ENCODE measurements at regions not wholly inside any gene's neighbourhood (a gene's known extent, or its start where the extent isn't known, plus 50 kb on each side); places are given as distances from the start of the nearest gene placed in this dataset.

DNA sequence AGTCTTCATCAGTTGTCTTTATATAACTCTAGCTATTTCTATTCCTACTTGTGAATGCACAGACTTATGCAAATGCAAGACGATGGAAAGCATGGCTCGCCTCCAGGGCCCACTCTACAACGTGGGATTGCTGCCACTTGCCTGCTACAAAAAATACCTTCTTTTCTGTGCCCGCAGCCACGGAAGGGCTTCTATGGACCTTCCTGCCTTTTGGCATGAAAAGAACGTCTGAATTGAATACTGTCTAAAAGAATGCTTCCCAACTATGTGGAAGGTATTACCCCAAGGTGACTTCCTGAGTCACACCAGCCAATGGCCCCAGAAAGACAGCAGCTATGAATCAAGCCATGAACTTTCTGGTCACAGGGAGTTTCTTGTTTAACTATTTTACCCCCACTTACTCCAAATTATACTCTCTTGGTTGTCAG is 261.2 kb downstream of the HIVEP2 start:
- no peak for DNase-seq

DNA sequence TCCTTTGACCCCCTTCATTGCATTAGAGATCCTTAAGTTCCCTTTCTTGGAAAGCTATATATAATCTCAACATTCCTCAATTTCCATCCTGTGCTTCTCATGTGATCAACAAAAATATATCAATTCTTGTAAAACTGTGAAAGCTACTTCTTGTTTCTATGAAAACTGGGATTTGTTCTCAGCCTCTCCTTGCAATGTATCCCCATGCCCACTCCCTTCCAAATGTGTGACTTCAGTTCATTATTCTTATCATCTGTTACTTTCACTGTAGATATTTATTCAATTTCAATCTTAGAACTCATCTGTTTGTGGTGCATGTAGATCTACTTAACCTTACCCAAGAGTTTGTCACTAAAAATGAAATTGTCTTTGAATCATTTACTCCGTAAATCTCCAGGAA is 260.6 kb downstream of the HIVEP2 start:
- DNase-seq = no peak

DNA sequence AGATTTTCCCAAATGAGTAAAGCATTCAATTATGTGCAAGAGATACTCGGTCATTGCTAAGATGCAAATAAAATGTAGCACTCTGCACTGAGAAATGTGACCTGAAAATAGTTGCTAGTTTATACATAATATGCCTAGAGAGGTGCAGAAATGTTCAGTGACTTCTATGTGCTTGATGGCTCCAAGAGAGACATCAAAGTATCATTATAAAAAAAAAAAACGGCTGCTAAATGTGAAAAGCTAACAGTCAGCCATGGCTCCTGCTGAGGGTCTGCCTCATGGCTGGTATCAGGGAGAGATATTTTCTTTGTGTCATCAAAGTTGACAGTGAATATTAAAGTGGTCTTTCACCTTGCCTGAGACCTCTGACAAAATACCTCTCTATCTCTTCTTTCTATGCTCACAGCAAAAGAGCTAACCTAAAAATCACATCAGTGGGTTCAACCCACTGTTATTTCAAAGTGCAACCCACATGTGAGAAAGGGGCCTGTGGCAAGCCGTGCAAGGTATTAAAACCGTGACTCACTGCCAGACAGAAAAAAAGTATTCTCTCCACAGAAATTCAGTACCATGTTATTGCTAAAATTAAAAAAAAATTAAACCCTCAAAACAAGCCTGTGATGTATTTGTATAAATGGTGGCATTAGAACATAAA is 259.0 kb downstream of the HIVEP2 start:
- peak; percentile 3 to 5 for DNase-seq

DNA sequence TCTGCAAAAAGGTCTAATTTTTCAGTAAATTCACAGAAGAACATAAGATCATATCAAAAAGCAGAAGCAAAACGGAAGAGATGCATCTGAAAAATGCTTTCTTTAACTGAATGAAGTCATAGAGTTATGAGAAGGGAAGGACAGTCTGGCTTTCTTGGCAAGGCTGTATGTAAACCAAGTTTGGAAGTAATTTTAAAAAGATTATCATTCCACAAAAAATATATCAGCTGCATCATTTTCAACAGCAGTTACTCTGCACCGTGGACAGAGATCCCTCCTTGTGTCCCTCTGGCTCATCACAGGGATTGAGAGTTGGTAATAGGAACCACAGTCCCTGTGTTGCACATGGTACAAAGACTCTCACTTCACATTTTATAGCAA is 258.5 kb downstream of the HIVEP2 start:
- DNase-seq = no peak

DNA sequence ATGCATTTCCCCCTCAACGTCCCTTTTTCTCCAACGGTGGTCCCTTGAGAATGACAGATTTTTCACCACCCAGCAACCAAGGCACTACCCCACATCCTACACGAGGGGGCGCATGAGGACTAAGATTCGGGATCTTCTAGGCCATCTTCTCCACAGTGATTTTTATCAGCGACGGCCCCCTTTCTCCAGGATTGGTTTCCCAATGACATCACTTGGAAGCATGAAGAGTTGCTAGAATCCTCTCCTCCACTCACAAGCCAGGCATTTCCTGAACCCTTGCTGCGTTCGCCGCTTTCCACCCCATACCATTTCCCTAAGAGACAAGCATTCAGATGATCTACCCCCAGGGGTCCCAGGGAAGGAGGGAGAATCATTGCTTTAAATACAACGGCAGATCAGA is 252.0 kb downstream of the HIVEP2 start:
- peak; percentile 61 to 63 for DNase-seq

DNA sequence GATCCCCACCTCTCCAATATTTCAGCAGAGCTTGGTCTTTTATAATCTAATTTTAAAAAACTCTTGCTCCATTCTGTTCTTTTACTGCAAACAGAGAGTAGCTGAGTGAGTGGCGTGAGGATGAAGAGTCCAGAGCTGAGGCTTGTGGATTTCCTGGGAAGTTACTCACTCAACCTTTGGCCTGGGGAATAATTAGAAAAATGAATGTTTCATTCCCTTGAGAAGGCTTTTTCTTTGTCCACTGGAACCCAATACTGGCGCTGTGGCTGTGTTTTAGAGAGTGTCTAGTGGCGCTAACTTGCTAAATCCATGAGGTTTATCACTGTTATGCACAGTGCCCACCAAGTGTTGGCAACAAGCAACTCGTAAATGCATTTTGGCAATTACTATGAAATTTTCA is 251.5 kb downstream of the HIVEP2 start:
- no peak for DNase-seq

DNA sequence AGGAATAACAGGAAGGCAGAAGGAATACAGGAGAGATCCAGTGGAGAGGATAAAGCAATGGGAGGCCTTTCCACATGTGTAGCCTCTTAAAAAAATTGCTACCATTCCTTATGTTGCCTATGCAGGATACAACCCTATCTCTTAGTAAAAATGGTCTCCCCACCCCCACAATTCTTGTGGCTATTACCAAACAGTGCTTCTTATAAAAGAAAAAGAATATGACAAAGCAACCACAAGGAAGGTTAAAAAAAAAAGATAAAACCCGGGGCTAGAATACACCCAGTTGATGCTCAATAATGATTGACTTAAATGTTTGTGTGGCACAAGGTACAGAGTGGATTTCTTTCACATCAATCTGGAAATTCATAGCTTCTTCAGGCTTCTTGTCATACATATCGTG is 250.9 kb downstream of the HIVEP2 start:
- no peak for DNase-seq

DNA sequence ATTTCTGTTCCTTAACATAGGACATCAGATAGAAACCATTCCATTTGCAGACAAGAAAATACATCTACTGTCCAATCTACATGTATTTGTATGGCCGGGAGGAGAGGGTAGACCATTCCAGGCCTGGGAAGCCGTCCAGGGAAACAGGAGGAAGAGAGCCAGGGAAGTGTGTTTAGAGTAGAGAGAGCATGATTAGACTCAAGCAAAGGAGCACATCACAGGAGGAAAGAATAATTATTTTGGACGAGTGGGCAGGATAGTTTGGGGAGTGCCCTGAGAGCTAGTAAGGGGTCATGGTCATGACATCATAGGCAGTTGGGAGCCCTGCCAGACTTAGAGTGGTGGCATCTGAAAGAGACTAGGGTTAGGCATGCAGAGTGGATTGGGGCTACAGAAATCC is 250.0 kb downstream of the HIVEP2 start:
- DNase-seq = no peak

DNA sequence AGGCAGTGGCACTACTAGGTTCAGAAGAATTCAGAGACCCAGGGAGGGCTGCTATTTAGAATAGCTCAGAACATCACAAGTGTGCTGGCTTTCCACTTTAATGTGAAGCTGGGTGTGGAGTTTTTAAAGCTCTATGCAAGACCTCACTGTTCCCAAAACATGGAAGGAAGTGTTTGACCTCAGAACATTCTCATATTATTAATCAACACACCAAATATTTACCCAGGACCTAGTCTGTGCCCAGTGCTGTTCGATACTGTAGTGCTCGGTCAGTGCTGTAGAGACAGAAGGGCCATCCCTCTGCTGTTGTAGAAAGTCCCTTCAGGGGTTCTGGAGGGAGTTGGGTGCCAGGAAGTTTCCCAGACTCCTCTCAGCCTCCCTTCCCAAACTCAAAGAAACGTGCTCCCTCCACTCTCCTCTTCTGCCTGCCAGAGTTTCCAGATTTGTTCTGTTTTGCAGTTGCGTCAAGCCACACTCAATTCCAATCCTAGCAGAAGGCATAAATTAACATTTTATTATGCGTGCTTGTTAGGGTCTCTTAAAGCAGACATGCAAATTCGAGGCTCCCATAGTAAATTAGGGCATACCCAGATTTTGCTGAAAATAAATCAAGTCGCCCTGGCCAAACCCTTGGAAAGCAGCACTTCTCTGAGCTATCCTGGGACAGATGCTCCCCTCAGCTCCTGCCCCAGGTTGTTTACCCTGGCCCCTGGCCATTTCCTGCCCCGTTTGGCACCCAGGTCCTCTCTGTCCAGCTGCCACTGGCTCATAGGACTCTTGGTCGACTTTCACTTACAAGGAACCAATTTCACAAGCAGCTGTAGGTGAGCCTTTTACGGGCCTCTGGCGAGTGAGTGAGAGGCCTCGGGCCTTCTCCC is 248.6 kb downstream of the HIVEP2 start:
- DNase-seq = no peak

DNA sequence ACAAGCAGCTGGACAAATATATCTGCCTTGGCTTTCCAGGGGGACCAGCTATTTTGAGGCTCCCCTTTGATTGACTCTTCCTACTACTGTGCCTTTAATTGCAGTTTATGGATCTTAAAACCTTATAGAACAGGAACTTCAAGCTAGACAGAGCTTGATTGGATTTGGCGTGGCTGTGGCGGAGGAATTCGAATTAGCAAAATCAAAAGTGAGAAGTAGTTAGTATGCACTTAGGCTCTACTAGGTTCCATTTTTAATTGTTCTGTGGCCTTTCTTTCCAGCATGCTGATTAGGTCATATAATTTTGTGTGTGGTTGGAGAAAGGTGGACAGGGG is 248.0 kb downstream of the HIVEP2 start:
- DNase-seq = no peak

DNA sequence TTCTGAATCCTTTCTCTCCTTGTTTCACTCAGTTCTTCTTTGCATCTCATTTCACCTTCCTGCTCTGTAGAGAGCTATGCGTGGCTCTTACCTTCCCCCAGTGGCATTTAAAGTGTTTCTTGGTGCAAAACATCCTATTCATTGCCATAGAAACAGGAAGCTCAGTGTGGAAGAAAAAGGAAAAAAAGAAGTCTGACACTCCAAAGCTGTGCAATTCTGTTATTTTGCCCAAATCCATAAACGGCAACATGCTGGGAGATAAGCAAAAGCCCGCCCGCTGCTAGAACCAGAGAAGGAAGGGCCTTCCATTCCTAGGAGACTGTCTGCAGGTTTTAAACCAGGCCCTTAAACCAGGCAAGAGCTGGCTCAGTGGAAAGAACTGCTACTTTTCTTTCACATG is 247.1 kb downstream of the HIVEP2 start:
- no peak for DNase-seq

DNA sequence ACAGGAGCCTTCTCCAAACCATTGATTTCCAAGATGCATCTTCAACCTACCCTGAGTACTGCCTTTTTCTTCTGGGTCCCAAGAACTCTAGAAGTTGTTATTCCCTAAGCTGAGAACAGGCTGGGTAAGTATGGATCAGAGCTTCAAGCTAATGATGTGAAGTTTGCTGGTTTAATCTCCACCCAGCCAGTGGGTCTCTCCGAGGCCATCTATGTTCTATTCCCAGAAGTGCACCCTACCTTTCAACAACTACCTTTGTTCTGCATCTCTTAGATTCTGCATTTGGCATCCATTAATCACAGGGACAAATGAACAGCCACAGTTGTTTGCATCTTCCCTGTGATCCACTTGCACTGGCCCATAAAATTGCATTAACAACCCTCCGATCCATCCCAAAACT is 246.2 kb downstream of the HIVEP2 start:
- no peak for DNase-seq

DNA sequence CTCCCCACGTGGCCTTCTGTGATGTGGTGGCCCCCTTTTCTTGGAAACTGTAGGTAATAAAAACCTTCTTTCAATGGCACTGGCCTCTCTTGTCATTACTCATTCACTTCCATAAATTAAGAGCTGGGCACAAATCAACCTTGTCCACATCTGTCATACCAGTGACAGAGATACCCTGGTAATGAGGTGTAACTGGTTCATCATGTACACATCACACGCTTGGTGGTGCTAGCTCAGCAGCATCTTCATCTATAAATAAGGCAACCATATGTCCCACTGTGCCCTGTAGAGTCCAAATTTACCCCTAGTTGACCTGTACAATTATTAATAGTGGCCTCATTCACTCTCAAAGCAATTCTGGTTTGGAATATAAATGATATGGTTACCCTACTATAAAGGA is 245.6 kb downstream of the HIVEP2 start:
- DNase-seq = no peak

DNA sequence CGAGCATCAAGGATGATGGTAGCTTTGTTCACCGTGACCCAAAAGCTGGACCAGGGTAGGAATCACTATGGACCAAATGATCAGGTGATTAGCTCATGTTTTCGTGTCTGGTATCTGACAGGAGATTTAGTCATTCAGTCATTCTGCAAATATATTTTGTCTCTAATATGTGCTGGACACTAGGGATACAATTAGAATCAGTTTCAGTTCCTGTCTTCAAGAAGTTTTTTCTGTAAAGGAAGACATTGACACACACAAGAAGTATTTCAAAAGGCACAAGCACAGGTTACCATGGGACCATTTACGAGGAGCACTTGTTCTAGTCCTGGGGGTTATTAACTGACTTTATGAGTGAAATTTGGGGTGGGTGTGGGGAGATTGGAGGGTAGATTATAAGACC is 244.9 kb downstream of the HIVEP2 start:
- DNase-seq = no peak

DNA sequence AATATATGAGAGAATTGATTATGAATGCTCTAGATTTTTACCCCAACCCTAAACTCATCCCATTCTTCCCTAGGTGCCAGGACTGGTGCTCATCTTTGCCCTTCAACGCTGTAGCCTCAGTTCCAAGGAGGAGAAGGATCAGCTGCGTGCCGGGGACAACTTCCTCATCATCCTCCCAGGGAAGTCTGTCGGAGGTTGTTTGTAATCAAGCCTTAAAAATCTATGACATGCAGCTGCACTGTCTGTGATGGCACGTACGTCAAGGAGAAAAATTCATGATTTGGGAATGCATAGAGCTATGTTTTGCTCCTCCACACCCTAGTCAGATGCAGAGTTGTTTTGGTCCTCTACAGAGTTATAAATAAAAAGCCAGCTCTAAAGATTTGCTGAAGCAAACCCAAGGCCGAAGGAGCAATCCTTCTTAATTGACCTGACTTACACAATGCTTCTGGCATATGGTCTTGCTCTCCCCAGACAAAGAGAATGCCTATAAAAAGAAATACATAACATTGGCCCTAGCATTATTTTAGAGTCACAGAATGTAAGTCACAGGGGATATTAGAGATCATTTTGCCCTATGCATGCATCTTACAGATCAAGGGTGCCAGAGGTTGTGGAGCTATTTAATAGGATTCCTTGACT is 244.2 kb downstream of the HIVEP2 start:
- DNase-seq = no peak

Measured in CD4-positive, alpha-beta T cell treated with Interleukin-1 beta for 1 hour (primary cell).